ENCODE measurements at regions not wholly inside any gene's neighbourhood (a gene's known extent, or its start where the extent isn't known, plus 50 kb on each side); places are given as distances from the start of the nearest gene placed in this dataset.

DNA sequence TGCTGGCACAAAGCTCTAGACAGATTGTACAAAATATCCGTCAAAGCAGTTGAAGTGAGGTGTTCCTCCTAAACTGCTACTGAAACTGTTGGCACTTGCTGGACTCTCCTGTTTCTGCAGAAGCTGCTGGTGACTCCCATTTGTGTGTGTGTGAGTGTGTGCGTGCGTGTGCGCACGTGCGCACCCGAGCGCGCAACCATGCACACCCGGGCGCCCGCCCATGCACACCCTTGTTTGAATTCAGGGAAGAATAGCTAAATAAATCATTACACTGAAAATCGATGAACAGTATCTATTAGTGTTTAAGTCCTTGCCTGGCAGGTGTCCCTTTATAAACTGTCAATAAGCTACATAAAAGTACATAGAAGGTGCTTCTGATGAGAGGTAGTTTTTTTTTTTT lies 156.4 kb upstream of the B3GALT2 start:
- TF ChIP-seq, protein P1, sequence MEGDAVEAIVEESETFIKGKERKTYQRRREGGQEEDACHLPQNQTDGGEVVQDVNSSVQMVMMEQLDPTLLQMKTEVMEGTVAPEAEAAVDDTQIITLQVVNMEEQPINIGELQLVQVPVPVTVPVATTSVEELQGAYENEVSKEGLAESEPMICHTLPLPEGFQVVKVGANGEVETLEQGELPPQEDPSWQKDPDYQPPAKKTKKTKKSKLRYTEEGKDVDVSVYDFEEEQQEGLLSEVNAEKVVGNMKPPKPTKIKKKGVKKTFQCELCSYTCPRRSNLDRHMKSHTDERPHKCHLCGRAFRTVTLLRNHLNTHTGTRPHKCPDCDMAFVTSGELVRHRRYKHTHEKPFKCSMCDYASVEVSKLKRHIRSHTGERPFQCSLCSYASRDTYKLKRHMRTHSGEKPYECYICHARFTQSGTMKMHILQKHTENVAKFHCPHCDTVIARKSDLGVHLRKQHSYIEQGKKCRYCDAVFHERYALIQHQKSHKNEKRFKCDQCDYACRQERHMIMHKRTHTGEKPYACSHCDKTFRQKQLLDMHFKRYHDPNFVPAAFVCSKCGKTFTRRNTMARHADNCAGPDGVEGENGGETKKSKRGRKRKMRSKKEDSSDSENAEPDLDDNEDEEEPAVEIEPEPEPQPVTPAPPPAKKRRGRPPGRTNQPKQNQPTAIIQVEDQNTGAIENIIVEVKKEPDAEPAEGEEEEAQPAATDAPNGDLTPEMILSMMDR (IDR thresholded peaks at IDR 0.05) = no peak
- no peak for TF ChIP-seq POLR2A (IDR thresholded peaks at IDR 0.05)
- no peak for TF ChIP-seq EP300 (IDR thresholded peaks at IDR 0.05)
